ENCODE measurements at regions not wholly inside any gene's neighbourhood (a gene's known extent, or its start where the extent isn't known, plus 50 kb on each side); places are given as distances from the start of the nearest gene placed in this dataset.

DNA sequence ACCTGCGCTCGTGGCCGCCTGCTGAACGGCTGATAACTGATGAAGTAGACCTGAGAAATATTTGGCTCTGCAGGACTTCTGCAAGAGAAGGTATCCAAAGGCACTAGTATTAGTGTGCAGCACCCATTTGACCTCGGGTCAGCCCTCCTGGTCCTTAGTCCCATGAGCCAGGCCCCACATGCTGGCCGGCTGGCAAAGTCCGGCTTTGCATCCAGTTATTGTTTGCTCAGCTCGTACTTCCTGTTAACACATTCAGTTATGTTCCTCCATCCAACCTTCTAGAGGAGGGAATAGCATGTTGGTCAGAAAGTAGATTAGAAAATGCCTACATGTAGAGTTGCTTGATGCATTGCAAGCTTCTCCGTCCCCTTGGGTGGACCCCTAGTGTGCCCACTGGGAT lies 385.7 kb upstream of the RGMA start:
- TF ChIP-seq ZNF77 (CRISPR knock-in tag; IDR thresholded peaks at IDR 0.05) (no peak), FOXJ3 (CRISPR knock-in tag; IDR thresholded peaks at IDR 0.05) (no peak), ELF4 (CRISPR knock-in tag; IDR thresholded peaks at IDR 0.05) (no peak), ZNF444 (CRISPR knock-in tag; IDR thresholded peaks at IDR 0.05) (no peak), ZNF174 (CRISPR knock-in tag; IDR thresholded peaks at IDR 0.05) (no peak), ZNF146 (CRISPR knock-in tag; IDR thresholded peaks at IDR 0.05; ENCODE audit: unreplicated experiment) (no peak), CREB3L1 (IDR thresholded peaks at IDR 0.05; ENCODE audit: borderline replicate concordance, low read depth) (no peak), ZNF175 (CRISPR knock-in tag; IDR thresholded peaks at IDR 0.05; ENCODE audit: low read depth) (no peak), E2F3 (CRISPR knock-in tag; IDR thresholded peaks at IDR 0.05) (no peak), ILK (tag; IDR thresholded peaks at IDR 0.05; ENCODE audit: borderline replicate concordance, low read depth) (no peak), MAFF (IDR thresholded peaks at IDR 0.05; ENCODE audit: low read length) (no peak)
- TF ChIP-seq, protein P1, sequence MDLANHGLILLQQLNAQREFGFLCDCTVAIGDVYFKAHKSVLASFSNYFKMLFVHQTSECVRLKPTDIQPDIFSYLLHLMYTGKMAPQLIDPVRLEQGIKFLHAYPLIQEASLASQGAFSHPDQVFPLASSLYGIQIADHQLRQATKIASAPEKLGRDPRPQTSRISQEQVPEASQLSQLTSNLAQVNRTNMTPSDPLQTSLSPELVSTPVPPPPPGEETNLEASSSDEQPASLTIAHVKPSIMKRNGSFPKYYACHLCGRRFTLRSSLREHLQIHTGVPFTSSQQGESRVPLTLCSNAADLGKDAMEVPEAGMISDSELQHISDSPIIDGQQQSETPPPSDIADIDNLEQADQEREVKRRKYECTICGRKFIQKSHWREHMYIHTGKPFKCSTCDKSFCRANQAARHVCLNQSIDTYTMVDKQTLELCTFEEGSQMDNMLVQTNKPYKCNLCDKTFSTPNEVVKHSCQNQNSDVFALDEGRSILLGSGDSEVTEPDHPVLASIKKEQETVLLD (IDR thresholded peaks at IDR 0.05) = no peak
- Histone ChIP-seq H3K9ac (ENCODE audit: insufficient read depth in 1 of 2, low read depth in 2 of 2, low read length in 2 of 2) (no peak overlapping the region), H3K36me3 (ENCODE audit: control insufficient read depth, insufficient read depth, low read length) (no peaks in the 10 kb centered on the region), H3K27me3 (ENCODE audit: control insufficient read depth in 2 of 2, insufficient read depth in 2 of 2, low read length in 2 of 2) (no peaks in the 10 kb centered on the region), H3K9me3 (replicated peaks; ENCODE audit: control insufficient read depth, insufficient read depth, low read depth, low read length) (no peaks in the 10 kb centered on the region), H3K27ac (ENCODE audit: extremely low read depth, low read depth, low read length) (no peak overlapping the region), H2AFZ (ENCODE audit: low read depth, low read length) (no peak overlapping the region), H4K20me1 (replicated peaks; ENCODE audit: control insufficient read depth, insufficient read depth, low read length) (no peaks in the 10 kb centered on the region), H3K79me2 (ENCODE audit: control insufficient read depth, insufficient read depth, low read length) (no peaks in the 10 kb centered on the region), H3K4me2 (ENCODE audit: insufficient read depth, low read length) (no peak overlapping the region), H3K4me1 (replicated peaks in 1 of 2; ENCODE audit: control insufficient read depth in 2 of 2, insufficient read depth in 2 of 2, low read length in 2 of 2) (no peaks in the 10 kb centered on the region), H3K4me3 (no peak overlapping the region), H3K9me1 (ENCODE audit: control insufficient read depth, insufficient read depth, low read length) (no peaks in the 10 kb centered on the region)
- ChIA-PET POLR2A (no interaction called here), CTCF (ENCODE audit: low intra/inter-chr PET ratio) (no interaction called here)
- FAIRE-seq (no peak), ATAC-seq (no peak), DNase-seq (ENCODE audit: extremely low read depth in 1 of 4, low spot score in 3 of 4) (no peak)
- intact Hi-C loops (cut with micrococcal nuclease) = no loop called here
- in situ Hi-C loops (cut with MboI) = no loop called here
- 2% methylated on average over 9 of the region's 9 CpGs for WGBS (ENCODE audit: insufficient coverage, low coverage, missing lambda C conversion rate)
- no TSS peak for BruUV-seq (replicated peaks)

Data from K562 (cell line).